Ishikawa (cell line): ENCODE measurements at regions not wholly inside any gene's neighbourhood (a gene's known extent, or its start where the extent isn't known, plus 50 kb on each side); places are given as distances from the start of the nearest gene placed in this dataset.

ENCODE experiments used
- CEBPB ChIP-seq: IDR thresholded peaks from 2 replicates; pipeline ENCODE4 v1.6.1; 2012
- CREB1 ChIP-seq: IDR thresholded peaks from 2 replicates; pipeline ENCODE4 v1.6.1; 2012; ENCODE audit warnings: low read depth

DNA sequence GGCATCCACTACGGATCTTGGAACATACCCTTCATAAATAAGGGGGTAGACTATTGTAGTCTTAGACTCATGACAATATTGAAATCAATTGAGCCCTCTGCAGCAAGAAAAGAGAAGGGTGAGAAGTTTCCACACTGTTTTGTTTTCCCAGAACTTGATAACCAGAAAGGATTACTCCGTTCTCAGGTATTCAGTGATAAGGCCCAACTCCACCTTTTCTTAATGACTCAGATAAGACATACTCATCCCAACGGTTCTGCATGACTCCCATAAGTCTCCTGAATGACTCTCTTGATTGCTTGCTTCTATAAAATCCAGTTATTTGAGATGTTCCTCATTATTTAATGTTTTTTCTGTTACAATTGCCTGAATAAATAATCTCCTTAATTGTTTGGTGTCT, 111.7 kb downstream of the PABPC4L start:
- TF ChIP-seq CEBPB: no peak
- TF ChIP-seq CREB1: no peak
